Activated gamma-delta T cell (primary cell): ENCODE measurements at regions not wholly inside any gene's neighbourhood (a gene's known extent, or its start where the extent isn't known, plus 50 kb on each side); places are given as distances from the start of the nearest gene placed in this dataset.
"Not testable (repeated sequence)": the region's sequence is repeated elsewhere in the genome, so short reads cannot be mapped to it uniquely, and the experiment has no call there.

Experiments used
- DNase-seq: peaks from one replicate; lab custom pipeline; 2025; lab: John Stamatoyannopoulos, UW

DNA sequence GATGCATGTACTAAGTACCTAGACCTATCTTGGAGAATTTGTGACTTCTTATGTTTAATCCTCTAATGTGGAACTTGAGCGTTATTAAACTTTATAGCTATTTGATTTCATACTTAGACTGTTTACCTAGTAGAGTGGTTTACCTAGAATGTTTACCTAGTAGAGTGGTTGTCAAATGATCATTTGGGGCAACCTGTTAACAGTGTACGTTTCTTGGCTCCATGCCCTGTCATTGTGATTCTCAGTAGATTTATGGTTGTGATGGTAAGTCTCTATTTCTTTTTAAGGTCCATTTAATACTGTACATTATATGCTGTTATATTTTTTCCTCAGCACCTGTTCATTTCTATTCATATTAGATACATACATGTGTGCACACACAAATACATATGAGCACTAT is 233.0 kb upstream of the MAD2L1 start:
- DNase-seq: no peak

DNA sequence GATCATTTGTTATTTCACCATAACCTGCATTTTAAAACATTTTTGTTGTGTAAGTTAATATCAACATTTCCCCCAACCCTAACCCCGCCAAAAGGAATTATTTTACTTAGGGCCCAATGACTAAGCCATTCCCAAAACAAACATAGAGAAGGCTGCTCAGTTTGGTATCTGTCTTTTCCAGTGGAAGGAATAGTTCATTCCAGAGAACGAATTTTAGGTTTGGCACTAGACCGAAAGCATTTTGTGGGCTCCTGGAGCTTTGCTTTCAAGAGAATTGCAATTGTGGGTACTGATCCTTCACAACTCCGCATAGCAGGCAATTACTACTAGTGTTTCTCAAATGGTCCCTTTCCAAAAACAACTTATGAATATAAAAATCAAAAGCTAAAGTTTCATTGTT is 226.7 kb upstream of the MAD2L1 start:
- DNase-seq: no peak

- DNase-seq: no peak
Measured at GRCh38 chr4:120291541-120291940, 224.9 kb upstream of the MAD2L1 start.

DNA sequence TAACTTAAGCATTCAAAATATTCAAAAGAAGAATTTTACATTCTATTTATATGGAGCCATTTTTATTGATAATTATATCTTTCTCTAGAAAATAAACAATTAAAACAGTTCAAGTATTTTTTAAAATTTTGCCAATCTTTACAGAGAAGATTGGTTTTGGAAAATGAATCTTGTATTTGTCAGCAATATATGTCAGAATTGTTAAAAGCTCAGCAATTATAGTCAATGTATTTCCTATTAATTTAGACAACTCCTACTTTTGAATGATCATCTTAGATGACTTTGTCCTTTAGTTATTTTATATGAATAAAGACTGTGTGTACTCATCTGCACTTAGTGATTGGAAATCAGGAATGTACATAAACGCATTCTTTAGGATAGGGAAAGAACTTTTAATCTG is 223.9 kb upstream of the MAD2L1 start:
- no peak for DNase-seq

DNA sequence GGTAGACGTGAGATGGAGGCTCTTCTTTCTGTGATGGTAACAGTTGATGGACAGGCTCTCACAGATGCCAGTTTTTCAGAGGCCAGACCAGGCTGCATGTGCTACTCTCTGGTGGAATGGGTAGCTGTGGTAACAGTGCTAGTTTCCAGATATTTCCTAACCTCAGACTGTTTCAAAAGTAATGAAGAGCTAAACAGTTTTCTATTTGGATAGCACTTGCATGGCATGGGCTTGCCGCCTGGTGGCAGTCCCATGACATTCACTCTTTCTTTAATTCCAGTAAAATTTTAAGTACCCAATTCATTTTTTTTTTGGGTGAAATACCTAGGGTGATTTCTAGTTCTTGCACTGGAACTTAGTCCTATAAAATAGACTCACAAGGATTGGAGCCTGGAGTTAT is 220.2 kb upstream of the MAD2L1 start:
- no peak for DNase-seq

DNA sequence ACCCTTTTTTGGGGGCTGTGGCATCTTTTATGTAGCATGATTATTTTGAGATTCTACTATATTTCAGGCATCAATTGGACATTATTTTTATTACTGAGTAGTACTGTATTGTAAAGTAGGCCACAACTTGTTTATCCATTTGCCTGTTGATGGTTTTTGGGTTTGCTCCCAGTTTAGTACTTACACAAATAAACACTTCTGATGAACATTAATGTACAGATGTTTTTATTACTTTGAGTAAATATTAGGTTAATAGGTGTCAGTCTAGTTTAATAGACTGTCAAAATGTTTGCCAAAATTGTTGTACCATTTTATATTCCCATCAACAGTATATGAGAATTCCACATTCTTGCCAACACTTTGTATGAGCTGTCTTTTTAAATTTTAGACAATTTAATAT is 214.9 kb upstream of the MAD2L1 start:
- DNase-seq: no peak

GRCh38 chr4:120277391-120277790 is 210.7 kb upstream of the MAD2L1 start:
- DNase-seq: no peak

DNA sequence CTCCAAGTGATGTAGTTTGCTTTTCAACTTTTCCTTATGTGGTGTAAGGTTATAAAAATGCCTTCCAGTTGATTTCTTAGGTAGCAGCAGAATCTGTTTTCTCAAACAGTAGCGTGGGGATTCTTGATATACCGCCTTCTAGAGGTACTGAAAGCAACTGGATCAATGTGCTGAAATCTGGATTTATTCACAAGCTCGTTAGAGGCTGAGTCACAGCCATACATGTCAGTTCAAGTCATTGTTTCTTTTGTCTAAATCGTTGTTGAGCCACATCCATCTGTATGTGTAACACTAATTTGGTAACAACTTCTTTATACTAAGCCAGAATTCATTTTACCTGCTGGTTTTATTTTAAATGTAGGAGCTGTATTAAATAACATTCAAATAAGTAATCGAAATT is 200.0 kb upstream of the MAD2L1 start:
- DNase-seq: no peak

DNA sequence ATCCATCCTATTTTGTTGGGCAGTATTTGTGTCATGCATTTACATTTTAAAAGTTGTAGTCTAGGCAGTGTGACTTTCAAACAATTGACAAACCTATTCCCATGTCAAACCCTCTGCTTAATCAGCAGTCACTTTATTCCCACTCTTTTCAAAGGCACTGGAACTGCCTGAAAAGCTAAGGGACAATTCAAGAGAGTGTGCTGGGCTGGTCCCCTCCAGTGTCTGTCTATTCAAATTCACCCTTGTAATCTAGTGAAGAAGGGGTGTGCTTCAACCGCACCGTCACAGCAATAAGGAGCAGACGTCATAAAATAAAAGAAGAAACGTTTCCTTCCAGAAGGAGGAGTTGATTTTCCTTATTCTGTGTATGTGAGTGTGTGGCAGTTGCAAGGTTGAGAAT is 197.0 kb upstream of the MAD2L1 start:
- DNase-seq: no peak

DNA sequence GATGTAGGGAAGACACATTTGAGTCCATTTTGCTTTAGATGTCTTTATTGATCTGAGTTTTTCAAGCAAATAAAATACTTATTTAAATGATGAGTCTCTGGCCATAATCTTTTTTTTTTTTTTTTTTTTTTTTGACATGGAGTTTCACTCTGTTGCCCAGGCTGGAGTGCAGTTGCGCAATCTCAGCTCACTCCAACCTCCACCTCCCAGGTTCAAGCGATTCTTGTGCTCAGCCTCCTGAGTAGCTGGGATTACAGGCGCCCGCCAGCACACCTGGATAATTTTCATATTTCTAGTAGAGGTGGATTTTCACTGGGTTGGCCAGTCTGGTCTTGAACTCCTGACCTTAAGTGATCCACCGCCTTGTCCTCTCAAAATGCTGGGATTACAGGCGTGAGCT is 194.5 kb upstream of the MAD2L1 start:
- no peak for DNase-seq

DNA sequence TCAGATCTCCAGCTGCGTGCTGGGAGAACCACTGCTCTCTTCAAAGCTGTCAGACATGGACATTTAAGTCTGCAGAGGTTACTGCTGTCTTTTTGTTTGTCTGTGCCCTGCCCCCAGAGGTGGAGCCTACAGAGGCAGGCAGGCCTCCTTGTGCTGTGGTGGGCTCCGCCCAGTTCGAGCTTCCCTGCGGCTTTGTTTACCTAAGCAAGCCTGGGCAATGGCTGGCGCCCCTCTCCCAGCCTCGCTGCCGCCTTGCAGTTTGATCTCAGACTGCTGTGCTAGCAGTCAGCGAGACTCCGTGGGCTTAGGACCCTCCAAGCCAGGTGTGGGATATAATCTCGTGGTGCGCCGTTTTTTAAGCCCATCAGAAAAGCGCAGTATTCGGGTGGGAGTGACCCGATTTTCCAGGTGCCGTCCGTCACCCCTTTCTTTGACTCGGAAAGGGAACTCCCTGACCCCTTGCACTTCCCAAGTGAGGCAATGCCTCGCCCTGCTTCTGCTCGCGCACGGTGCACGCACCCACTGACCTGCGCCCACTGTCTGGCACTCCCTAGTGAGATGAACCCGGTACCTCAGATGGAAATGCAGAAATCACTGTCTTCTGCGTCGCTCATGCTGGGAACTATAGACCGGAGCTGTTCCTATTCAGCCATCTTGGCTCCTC is 189.6 kb upstream of the MAD2L1 start:
- DNase-seq: not testable (repeated sequence)

- DNase-seq: no peak
Measured at GRCh38 chr4:120238277-120238973, 171.8 kb upstream of the MAD2L1 start.

- no peak for DNase-seq
Measured at GRCh38 chr4:120236873-120237272, 170.2 kb upstream of the MAD2L1 start.

GRCh38 chr4:120232050-120232449 is 165.4 kb upstream of the MAD2L1 start:
- no peak for DNase-seq

DNA sequence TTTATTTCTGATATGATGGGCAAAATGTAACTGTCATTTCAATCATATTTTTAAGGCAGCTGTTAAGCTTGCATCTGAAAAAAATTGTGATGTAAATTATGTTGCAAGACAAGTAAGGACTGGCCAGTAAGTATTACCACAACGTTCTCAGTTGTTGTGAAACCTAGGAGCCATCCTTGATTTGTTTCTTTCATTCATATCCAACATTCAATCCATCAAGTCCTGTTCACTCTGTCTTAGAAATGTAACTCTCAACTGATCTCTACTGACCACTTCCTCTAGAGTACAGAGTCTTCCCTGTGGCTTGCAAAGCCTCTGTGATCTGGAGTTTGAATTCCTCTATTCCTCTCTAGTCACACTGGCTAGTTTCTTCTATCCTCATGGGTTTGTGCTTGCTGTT is 161.4 kb upstream of the MAD2L1 start:
- no peak for DNase-seq

DNA sequence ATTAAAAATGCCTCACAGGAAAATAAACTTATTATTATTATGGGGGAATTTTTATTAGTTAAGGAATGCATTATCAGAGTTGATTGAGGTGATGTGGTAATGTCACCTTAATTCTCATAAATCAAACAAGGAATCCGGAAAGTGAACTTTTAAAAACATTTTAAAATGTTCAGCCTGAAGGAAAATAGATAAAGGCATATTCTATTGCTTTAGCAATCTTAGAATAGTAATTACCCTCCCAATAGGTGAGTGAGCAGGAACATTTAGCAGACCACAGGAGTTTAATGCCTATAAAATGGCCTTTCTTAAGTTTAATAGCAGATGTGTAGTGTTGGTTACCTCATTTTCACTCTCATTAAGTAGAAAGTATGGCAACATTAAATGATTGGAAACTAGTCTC is 160.9 kb upstream of the MAD2L1 start:
- no peak for DNase-seq

DNA sequence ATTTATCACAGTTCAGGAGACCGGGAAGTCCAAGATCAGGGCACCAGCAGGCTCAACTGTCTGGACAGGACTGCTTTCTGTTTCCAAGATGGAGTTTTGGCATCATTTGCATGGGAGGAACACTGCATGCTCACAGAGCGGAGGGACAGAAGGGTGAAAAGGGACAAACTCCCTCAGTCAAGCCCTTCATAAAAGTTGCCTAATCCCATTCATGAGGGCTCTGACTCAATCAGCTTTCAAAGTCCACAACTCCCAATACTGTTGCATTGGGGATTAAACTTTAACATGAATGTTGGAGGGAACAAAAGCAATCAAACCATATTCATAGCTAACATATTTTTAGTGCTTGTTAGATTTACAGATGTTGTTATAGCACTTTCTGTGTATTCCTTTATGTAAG is 158.9 kb upstream of the MAD2L1 start:
- no peak for DNase-seq

DNA sequence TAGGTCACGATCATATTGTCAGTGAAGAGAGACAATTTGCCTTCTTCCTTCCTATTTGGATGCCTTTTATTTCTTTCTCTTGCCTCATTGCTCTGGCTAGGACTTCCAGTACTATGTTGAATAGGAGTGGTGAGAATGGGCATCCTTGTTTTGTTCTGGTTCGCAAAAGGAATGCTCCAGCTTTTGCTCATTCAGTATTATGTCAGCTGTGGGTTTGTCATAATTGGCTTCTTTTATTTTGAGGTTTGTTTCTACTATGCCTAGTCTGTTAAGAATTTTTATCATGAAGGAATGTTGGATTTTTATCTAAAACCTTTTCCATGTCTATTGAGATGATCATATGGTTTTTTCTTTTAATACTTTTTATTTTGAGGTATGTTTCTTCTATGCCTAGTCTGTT is 152.3 kb upstream of the MAD2L1 start:
- no peak for DNase-seq

DNA sequence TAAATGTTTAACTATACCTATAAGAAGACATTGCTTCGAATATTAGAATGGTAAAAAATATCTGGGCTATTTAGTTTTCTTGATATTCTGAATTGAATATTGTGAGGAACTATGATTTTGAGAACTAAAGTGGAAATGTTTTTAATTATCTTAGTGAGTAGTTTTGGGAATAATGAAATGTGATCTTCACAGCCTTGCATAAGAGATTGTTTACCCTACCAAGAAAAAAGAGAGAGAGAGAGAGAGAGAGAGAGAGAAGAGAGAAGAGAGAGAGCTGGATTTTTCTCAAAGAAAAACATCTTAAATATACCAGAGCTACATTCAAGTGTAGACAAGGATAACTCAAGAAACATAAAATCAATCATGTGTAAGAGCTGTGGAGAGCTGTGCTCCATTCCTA is 148.7 kb upstream of the MAD2L1 start:
- no peak for DNase-seq

DNA sequence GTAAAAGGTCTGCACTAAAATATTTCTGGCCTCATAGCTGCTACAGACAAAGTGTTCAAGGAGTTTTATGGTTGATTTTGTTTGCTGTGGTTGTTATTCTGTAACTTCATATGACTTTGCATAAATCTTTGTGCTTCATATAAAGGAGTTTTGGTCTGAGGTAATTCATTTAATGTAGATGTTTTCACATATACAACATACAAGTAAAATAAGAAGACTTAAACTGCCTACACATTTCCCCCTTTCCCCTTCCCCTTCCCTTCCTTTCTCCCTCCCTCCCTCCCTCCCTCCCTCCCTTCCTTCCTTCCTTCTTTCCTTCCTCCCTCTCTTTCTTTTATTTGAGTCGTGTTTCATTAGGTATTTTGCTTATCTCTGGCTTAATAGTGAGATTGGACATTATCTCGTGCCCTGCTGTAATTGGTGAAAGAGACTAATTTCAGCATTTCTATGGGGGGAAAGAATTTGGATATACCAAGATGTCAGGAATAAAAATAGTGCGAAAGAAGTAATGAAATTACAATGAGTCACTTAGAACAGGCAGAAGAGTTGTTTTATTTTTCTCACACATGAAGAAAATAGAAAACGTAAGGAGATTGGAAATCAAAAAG is 144.9 kb upstream of the MAD2L1 start:
- DNase-seq: no peak

GRCh38 chr4:120209706-120210105 is 143.1 kb upstream of the MAD2L1 start:
- DNase-seq: no peak

DNA sequence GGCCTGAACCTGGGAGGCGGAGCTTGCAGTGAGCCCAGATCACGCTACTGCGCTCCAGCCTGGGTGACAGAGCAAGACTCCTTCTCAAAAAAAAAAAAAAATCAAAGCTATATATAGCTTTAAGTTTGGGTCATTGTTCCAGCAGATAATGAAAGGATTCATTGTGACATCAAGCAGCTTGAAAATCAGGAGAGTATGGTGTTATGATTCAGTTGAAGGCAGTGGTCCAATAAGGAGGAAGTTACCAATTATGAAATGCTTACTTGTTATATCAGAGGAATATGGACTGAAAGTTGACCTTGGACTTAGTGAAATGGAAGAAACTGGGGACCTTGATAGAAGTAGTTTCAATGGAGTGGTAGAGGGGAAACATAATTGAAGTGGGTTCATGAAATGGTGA is 140.4 kb upstream of the MAD2L1 start:
- no peak for DNase-seq

DNA sequence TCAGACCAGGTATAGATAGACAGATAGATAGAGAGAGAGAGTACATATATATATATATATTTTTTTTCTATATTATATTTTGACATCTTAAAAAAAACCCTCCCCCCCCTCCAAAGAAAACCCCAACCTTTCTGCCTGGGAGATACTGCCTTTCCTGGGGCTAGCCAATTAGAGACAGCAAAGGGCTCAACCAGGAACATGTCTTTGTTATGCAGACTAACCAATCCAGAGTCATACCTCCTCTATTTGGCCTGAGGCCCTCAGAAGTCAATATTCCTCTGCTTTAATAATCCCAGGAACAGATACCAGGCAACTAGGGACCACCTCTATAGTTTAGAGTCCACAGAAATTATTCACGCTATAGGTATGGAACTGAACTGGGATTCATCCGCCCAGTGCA is 135.6 kb upstream of the MAD2L1 start:
- DNase-seq: no peak
